ENCODE measurements at regions not wholly inside any gene's neighbourhood (a gene's known extent, or its start where the extent isn't known, plus 50 kb on each side); places are given as distances from the start of the nearest gene placed in this dataset.

DNA sequence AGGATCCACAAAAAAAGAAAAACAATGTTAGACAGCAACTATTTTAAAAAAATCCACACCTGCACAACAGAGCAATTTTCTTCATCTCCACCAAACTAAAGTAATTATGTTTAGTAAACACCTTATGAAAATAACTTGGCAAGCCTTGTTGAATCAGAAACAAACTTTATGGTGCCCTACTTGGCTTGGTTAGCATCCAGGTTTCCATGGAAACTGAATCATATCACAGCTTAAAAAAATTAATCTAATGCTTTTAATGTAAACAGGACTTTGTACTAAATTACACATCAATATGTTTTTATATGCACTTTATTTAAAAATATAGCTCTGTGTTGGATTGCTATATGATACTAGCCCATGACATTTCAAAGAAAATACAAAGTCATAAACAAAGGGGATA, 1882.4 kb downstream of the SUCLG1 start:
- DNase-seq: no peak

DNA sequence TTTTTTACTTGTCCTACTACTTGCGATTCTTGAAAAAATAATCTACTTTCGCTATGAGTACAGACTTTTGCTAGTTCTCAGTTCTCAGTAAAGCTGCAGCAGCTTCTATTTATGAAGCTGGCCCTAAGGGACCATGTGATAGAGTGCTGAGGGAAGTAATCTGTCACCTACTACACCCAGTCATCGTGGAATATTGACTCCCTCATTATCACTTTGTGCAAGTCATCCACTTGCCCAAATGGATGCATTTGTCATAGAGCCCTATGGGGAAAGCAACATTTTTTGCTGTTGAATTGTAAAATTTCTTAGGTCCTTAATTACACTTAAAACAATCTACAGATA, 1919.8 kb downstream of the SUCLG1 start:
- no peak for DNase-seq

DNA sequence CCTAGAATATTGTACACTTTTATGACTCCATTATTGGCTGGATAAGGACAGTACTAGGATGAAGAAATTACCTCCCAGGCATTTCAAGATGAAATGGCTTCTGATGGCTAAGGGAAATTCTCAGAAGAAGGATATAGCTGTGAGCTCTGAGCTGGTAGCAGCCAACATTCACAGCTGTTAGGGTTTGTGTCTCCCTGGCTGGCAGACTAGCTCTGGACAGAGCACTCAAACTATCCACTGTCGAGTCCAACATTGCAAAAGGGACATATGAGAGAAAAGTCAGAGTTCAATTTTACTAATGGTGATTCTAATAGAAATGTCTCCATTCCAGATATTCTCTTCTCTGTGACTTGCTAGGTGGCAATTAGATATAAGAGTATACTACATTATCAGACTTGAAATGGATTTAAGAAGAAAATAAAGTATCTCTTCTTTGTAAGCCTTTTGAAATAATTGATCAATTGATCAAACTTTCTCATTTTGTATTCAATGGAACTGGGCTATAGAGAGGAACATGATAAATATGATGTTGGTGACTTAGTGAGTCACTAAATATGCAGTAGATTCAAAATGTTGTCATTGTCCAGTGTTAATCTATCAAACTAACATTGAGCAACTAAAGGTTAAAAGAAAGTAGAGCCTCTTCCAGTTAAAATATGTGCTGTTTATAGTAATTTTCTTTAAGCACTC, 1920.3 kb downstream of the SUCLG1 start:
- DNase-seq: no peak

DNA sequence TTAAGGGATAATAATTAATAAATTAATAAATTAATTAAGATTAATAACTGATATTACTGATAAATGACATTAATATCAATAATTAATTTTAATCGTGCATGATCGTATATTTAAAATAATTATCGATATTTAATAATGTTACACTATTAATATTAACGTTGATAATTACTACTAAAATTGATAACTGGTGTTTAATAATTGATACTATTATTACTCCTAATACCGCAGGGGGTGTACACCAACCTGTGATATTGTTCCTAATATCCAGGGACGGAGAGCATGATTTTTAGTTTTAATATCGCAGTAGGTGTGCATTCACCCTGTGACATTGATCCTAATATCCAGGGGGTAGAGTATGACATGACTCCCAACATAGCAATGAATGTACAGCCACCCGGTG, 1930.8 kb downstream of the SUCLG1 start:
- no peak for DNase-seq

DNA sequence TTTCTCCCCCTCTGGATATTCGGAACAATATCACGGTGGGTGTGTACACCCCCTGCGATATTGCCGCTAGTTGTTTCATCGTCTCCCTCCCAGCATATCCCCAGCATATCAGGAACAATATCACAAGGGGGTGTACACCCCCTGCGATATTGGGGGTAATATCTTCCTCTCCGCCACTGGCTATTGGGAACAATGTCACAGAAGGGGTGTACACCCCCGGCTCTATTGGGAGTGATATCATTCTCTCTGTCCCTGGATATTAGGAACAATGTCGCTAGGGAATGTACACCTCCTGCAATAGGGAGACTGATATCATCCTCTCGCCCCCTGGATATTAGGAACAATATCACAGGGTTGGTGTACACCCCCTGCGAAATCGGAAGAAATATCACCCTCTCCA, 1932.0 kb downstream of the SUCLG1 start:
- no peak for DNase-seq

DNA sequence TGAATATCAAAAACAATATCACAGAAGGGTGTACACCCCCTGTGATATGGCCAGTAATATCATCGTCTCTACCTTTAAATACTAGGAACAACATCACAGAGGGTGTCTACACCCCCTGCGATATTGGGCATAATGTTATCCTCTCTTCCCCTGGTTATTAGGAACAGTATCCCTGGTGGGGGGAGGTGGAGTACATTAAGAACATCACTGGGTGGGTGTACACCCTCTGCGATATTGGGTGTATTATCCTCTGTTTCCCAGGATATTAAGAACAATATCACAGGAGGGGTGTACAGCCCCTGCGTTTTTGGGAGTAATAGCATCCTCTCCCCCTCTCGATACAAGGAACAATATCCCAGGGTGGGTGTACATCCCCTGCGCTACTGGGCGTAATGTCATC, 1932.8 kb downstream of the SUCLG1 start:
- DNase-seq: no peak

DNA sequence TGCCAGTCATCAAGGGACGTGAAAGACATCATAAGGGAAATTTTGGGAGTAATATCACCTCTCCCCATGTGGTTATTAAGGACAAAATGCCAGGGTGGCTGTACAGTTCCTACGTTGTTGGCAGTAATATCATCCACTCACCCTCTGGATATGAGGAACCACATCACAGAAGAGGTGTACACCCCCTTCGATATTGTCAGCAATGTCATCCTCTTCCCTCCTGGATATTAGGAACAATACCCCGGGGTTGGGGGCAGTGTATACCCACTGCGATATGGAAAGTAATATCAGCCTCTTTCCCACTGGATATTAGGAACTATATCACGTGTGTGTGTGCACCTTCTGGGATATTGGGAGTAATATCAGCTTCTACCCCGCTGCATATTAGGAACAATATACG, 1933.3 kb downstream of the SUCLG1 start:
- DNase-seq: no peak

DNA sequence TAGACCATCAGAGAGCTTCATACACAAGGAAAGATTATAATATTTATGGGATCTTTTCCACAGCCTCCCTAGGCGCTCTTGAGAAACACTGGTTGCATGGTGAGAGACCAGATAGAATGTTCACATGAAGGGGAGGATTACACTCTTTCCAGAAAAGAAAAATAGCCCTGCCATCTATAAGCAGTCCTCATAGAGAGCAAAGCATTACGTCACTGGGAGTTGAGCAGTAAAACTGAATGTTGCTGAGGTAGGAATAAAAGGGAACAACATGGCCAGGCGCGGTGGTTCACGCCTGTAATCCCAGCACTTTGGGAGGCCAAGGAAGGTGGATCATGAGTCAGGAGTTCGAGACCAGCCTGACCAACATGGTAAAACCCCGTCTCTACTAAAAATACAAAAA, 1934.3 kb downstream of the SUCLG1 start:
- no peak for DNase-seq

DNA sequence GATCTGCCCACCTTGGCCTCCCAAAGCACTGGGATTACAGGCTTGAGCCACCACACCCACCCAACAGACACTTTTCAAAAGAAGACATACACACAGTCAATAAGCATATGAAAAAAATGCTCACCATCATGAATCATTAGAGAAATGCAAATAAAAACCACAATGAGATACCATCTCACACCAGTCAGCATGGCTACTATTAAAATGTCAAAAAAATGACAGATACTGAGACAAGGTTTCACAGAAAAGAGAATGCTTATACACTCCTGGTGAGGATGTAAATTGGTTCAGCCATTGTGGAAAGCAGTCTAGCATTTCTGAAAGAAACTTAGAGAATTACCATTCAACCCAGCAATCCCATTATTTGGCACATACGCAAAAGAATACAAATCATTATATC, 1947.2 kb downstream of the SUCLG1 start:
- no peak for DNase-seq

DNA sequence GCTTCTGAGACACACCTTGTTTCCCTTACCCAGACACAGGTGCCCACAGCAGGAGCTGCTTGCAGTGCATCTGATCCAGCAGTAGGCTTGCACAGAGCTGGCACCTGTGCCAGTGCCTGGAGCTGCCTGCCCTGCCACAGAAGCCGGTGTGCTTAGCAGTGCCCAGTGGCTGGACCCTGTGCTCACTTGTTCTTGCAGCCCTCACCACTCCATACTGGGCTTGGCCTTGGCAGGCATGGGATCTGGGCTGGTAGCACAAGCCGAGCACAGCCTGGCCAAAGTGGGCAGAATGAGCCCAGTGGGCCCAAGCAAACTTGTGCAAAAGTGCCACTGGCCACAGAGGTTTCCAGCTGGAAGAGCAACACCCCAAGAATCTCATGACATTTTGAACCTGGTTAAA, 1950.4 kb downstream of the SUCLG1 start:
- no peak for DNase-seq

DNA sequence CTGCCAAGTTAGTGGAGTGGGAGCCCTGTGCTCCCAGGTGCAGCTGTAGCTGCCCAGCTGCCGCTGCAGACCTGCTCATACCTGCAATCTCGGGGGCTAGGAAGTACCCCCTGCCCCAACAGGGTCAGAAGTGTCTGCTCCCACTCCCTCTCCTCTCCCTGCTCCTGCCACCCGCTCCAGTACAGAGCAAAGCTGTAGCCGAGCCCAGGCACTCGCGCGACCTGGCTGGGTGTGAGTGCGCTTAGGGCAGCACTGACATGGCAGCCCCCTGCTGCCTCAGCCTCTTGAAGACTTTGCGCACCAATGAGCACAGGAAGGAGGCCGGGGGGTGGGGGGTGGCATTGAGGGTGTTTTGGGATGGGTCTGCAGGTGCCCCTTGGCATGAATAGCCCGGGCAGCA, 1951.4 kb downstream of the SUCLG1 start:
- no peak for DNase-seq

DNA sequence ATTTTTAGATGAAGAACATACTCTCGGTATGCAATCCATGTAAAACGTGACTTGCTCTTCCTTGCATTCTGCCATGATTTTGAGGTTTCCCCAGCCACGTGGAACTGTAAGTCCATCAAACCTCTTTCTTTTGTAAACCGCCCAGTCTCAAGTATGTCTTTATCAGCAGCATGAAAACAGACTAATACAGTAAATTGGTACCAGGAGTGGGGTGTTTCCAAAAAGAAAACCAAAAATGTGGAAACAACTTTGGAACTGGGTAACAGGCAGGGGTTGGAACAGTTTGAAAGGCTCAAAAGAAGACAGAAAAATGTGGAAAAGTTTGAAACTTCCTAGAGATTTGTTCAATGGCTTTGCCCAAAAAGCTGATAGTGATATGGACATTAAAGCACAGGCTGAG, 1957.9 kb downstream of the SUCLG1 start:
- DNase-seq: no peak

DNA sequence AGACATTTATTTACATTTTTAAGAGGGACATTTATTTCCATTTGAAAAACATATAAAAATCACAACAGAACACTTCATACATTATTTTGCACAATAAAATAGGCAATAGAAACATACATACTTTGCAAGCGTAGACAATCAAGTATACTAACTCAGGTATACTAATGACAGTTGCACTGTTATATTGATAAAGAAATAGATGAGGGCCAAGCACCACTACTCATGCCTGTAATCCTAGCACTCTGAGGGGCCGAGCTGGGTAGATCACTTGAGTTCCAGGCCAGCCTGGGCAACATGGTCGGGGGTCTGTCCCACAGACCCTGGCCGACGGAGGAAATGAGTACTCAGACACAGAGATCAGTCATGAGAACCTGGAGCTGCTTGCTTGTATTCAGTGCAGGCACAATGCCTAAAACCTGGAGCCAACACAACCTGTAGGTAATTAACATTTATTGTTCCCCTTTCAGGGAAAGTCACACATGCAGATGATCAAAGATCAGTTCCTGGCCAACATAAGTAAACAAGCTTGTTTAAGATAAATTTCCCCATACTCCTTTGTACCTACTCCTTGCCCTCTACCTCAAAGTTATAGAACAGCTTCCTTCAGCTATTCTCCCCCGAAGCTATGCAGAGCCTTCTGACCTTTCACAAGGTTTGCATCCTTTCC, 1960.2 kb downstream of the SUCLG1 start:
- DNase-seq: no peak

DNA sequence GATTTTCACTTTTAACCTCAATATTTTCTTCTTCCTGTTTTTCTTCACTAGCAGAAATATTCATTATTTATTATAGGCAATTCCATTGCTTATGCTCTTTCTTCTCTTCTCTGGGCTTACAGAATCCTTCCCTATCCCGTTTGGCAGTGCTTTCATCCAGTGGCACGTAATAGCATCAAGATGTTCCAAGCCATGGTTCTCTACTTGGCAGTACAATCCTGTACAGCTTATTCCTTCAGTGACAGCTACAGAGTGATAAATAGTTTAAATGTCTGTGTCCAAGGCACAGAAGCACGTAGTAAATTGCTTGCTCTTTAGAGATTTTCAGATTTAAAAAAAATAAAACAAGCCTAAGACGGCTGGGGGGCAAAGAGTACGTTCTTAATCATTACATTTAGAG, 1964.3 kb downstream of the SUCLG1 start:
- DNase-seq: no peak

DNA sequence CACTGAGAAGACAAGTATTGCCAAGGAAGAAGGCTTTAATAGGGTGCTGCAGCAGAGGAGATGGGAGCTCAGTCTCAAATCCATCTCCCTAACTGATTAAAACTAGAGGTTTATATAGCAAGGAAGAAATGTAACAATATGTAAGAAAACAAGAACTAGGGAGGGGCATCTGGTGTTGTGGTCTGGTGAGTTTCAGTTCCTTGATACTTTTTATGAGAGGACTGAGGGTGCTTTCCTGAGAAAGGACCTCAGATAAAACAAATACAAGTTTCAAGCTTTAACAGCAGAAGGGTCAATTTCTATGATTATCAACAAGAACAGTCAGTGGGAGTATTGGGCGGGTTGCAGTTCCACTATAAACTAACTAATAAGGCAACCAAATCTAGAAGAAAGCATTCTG, 1967.5 kb downstream of the SUCLG1 start:
- DNase-seq: no peak

DNA sequence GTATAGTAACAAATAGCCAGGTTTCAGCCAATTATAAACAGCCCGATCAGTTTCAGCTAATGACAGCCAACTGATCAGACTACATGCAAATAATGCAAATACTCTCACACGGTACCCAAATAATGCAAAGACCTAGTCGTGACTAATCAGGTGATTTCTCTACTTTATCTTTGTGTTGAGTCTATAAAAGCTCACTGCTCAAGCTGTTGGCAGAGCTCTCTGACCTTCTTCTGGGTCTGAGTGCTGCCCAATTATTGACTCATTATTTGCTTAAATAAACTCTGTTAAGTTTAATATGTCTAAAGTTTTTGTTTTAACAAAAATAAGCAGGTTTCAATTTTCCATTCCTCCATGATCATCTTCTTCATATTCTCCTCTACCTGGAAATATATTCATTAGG, 1971.7 kb downstream of the SUCLG1 start:
- no peak for DNase-seq

DNA sequence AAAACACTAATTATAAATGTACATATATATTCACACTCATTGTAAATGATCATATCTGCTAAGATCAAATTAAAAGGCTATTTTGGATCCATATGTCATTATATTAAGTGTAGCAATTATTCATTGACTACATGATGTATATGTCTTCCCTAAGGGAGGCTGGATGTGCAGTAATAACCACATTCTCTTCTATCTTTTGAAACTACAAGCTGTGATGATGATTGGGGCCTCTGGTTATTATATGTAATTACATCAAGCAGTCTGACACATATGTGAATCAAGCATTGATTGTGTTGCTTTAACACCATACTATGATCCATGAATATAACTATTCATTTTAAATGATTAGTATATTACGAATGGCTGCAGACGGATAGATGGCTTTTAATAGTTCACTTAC, 1973.4 kb downstream of the SUCLG1 start:
- DNase-seq: no peak

DNA sequence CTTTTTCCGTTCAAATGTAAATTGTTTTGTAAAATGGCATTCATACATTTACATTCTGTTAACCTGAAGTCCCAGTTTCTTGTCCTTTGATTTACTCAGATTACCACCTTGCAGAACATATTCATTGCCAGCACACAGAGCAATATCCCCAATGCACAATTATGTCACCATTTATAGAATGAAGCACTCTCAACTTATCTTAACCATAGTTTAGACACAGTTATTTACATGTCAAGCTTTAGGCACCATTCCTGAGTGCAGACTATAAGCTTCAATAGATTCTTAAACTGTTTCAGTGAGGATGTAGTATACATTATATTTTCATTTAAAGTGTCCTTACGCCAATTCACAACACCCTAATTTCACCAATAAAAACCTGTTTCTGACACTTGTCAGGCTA, 1977.9 kb downstream of the SUCLG1 start:
- DNase-seq: no peak

DNA sequence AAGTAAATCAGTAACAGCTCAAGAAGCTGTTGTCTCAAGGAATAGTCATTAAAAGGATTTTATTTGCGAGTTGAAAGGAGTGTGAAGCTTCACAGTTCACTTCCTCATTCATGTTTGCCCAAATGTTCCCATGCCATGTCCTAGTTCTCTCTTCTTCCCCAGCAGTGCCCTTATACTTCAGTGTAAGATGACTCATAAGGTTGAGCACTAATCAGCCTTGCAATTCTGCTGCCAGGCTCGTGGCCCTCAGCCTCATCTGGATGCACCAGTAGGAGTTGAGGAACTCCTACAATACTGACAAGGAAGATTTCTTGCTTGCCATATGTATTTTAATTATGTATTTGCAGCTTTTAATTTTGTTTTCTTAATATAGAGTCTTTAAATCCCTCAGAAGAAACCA, 1980.4 kb downstream of the SUCLG1 start:
- no peak for DNase-seq

DNA sequence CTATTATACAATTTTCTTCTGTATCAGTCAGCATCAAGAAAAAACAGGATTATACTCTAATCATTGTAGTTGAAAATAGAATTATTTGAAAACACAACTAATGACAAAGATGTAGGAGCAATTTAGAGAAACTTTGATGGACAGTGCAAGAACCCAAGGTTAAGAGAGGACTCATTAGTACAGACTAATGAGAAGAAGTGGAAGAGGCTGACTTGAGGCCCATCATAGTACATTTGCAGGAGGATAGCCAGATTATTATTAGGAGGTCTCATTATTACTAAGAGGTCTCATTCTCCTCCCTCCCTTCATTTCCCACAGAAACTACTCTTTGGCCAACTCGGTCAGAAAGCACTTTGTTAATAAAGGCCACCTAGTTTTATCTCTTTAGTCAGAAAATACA, 1983.0 kb downstream of the SUCLG1 start:
- no peak for DNase-seq

DNA sequence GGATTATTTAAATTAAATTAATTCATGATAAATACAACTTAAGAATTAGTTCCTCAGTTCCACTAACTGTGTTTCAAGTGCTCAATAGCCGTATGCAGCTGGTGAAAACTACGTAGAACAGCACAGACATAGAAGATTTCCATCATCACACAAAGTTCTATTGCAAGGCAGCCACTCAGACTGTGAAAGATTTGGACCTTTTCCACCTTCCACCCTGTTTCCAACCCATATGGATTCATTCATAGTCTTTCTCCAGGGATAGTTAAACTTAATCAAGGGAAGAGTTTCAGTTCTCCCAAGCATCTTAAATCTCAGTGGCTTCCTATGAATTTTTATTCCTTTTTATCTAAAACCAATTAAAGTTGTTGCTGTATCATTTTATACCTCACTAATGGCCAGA, 2030.8 kb downstream of the SUCLG1 start:
- no peak for DNase-seq

DNA sequence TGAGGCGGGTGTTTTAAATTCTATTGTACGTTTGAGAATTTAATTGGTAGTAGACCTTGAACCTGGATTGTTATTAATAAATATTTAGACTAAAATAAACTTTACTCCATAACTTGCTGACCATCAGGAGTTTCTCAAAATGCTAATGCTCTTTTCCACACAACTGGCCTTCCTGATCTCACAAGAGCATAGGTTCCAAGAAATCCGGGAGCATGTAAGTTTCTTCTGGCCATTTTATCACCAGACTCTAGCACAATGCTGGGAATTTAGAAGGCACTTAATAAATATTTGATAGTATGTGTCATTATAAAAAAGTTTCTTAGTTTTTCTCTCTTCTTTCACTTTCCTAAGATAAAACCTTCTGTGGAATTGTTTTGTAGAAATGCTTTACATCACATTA, 2047.1 kb downstream of the SUCLG1 start:
- no peak for DNase-seq

DNA sequence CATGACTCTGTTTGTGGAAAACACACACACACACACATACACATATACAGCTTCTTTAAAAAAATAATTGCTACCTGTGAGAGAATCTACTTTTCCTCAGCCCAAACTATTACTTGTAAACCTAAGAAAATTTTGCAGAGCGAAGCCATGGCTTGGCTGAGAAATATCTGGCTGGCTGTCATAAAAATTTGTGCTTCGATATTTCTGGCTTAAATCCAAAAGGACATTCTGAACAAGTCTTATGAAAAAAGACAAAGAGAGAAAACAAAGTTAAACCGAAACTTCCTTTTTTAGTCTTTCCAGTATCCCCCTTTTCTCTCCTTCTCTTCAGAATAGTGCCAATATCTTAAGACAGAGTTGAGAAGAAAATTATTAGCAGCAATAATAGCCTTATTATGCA, 2048.0 kb downstream of the SUCLG1 start:
- DNase-seq: no peak

DNA sequence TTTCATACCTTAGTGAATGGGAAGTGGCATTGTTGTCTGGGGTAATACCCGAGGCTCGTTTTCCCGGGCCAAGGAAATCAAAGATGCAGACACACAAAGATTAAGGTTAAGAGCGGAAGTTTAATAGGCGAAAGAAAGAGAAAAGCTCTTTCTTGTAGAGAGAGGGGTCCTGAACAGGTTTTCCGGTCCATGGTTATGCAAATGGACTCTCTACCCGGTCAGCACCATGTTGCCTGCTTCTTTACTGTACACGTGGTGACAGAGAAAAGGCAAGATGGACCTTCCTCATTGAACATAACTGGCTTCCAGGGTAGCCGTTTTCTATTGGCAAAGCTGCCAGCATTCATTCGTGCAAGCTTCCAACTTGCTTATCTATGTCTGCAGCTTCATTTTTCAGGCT, 2063.5 kb downstream of the SUCLG1 start:
- no peak for DNase-seq

DNA sequence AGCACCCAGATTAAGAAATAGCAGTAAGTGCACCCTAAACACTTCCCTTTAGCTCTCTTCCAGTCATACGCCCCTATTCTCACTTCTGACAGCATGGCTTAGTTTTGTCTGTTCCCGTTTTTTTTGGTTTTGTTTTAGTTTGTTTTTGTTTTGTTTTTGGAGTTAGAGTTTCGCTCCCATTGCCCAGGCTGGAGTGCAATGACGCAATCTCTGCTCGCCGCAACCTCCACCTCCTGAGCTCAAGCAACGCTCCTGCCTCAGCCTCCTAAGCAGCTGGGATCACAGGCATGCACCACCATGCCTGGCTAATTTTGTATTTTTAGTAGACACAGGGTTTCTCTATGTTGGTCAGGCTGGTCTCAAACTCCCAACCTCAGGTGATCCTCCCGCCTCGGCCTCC, 2067.7 kb downstream of the SUCLG1 start:
- DNase-seq: no peak

All from effector CD4-positive, alpha-beta T cell (primary cell).